ENCODE measurements at regions not wholly inside any gene's neighbourhood (a gene's known extent, or its start where the extent isn't known, plus 50 kb on each side); places are given as distances from the start of the nearest gene placed in this dataset.
"Not testable (repeated sequence)": the region's sequence is repeated elsewhere in the genome, so short reads cannot be mapped to it uniquely, and the experiment has no call there.

DNA sequence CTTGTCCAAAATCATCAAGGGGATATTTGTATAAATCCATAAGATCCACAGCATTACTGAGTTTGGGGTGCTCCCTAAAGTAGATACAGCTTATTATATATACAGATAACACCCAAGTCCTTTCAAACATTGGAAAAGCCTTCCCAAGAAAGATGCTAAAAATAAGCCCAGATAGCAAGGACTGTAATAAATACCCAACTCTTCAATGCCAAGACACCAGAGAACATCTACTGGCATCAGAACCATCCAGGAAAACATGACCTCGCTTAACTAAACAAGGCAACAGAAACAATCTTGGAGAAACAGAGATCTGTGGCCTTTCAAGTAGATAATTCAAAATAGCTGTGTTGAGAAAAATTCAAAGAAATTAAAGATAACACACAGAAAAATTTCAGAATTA lies 761.4 kb downstream of the GRIK2 start:
- TF ChIP-seq, protein P1, sequence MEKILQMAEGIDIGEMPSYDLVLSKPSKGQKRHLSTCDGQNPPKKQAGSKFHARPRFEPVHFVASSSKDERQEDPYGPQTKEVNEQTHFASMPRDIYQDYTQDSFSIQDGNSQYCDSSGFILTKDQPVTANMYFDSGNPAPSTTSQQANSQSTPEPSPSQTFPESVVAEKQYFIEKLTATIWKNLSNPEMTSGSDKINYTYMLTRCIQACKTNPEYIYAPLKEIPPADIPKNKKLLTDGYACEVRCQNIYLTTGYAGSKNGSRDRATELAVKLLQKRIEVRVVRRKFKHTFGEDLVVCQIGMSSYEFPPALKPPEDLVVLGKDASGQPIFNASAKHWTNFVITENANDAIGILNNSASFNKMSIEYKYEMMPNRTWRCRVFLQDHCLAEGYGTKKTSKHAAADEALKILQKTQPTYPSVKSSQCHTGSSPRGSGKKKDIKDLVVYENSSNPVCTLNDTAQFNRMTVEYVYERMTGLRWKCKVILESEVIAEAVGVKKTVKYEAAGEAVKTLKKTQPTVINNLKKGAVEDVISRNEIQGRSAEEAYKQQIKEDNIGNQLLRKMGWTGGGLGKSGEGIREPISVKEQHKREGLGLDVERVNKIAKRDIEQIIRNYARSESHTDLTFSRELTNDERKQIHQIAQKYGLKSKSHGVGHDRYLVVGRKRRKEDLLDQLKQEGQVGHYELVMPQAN (conservative IDR thresholded peaks at IDR 0.05) = no peak
- no peak for TF ChIP-seq RBBP5 (conservative IDR thresholded peaks at IDR 0.05)
- TF ChIP-seq YY1 (IDR thresholded peaks at IDR 0.05; ENCODE audit: low read depth, low read length) = no peak
- Histone ChIP-seq H3K4me3 (no peak overlapping the region), H3K4me1 (ENCODE audit: control insufficient read depth, insufficient read depth, low read length) (no peaks in the 10 kb centered on the region), H2AFZ (ENCODE audit: control insufficient read depth, low read depth, low read length) (no peak overlapping the region), H3K9ac (ENCODE audit: control insufficient read depth, insufficient read depth, low read length) (no peak overlapping the region), H3K4me2 (ENCODE audit: control insufficient read depth, insufficient read depth) (no peak overlapping the region), H3K9me3 (replicated peaks; ENCODE audit: control insufficient read depth, insufficient read depth, low read length) (no peaks in the 10 kb centered on the region), H3K27me3 (replicated peaks in 1 of 2; ENCODE audit: control insufficient read depth in 2 of 2, insufficient read depth in 2 of 2, low read length in 1 of 2) (no peaks in the 10 kb centered on the region), H4K20me1 (ENCODE audit: control insufficient read depth, insufficient read depth) (no peaks in the 10 kb centered on the region), H3K27ac (ENCODE audit: control insufficient read depth, insufficient read depth) (no peak overlapping the region), H3K79me2 (ENCODE audit: control insufficient read depth, insufficient read depth, low read length) (no peaks in the 10 kb centered on the region), H3K36me3 (ENCODE audit: control insufficient read depth in 2 of 2, insufficient read depth in 2 of 2, low read length in 1 of 2) (no peaks in the 10 kb centered on the region)
- no TSS peak for BruUV-seq (replicated peaks)
- ChIA-PET SMC1A (ENCODE audit: uncharacterized antibody, unreplicated experiment) (no interaction called here), RAD21 (ENCODE audit: unreplicated experiment) (no interaction called here), POLR2A (no interaction called here), CTCF (no interaction called here)
- in situ Hi-C loops (cut with MboI) (no loop called here), intact Hi-C loops (cut with micrococcal nuclease; ENCODE audit: unreplicated experiment) (no loop called here)
- no peak for DNase-seq (ENCODE audit: low read depth, low spot score)
- FAIRE-seq = no peak
- ATAC-seq = no peak
- WGBS (ENCODE audit: insufficient coverage, insufficient replicate concordance, low lambda C conversion rate, missing lambda C conversion rate) = 0% methylated on average over 1 of the region's 1 CpG

DNA sequence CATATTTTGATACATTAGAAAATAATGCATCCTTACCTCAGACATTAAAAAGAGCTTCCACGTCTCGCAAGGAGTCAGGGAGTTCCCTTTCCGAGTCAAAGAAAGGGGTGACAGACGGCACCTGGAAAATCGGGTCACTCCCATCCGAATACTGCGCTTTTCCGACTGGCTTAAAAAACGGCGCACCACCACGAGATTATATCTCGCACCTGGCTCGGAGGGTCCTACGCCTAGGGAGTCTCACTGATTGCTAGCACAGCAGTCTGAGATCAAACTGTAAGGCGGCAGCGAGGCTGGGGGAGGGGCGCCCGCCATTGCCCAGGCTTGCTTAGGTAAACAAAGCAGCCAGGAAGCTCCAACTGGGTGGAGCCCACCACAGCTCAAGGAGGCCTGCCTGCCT lies 776.3 kb downstream of the GRIK2 start:
- H3K4me1 ChIP-seq (ENCODE audit: control insufficient read depth, insufficient read depth, low read length); H2AFZ ChIP-seq (ENCODE audit: control insufficient read depth, low read depth, low read length); RAD21 ChIA-PET (ENCODE audit: unreplicated experiment); H3K27ac ChIP-seq (ENCODE audit: control insufficient read depth, insufficient read depth); intact Hi-C loops (cut with micrococcal nuclease; ENCODE audit: unreplicated experiment); BruUV-seq (replicated peaks); ATAC-seq; CTCF ChIA-PET; in situ Hi-C loops (cut with MboI); H3K79me2 ChIP-seq (ENCODE audit: control insufficient read depth, insufficient read depth, low read length); DNase-seq (ENCODE audit: low read depth, low spot score); H3K4me3 ChIP-seq; SMC1A ChIA-PET (ENCODE audit: uncharacterized antibody, unreplicated experiment); H3K27me3 ChIP-seq (replicated peaks in 1 of 2; ENCODE audit: control insufficient read depth in 2 of 2, insufficient read depth in 2 of 2, low read length in 1 of 2); H4K20me1 ChIP-seq (ENCODE audit: control insufficient read depth, insufficient read depth); POLR2A ChIA-PET; H3K36me3 ChIP-seq (ENCODE audit: control insufficient read depth in 2 of 2, insufficient read depth in 2 of 2, low read length in 1 of 2); H3K9ac ChIP-seq (ENCODE audit: control insufficient read depth, insufficient read depth, low read length); H3K9me3 ChIP-seq (replicated peaks; ENCODE audit: control insufficient read depth, insufficient read depth, low read length); FAIRE-seq; H3K4me2 ChIP-seq (ENCODE audit: control insufficient read depth, insufficient read depth): not testable (repeated sequence)
- 72% methylated on average over 13 of the region's 18 CpGs for WGBS (ENCODE audit: insufficient coverage, insufficient replicate concordance, low lambda C conversion rate, missing lambda C conversion rate)
